ENCODE measurements at regions not wholly inside any gene's neighbourhood (a gene's known extent, or its start where the extent isn't known, plus 50 kb on each side); places are given as distances from the start of the nearest gene placed in this dataset.

DNA sequence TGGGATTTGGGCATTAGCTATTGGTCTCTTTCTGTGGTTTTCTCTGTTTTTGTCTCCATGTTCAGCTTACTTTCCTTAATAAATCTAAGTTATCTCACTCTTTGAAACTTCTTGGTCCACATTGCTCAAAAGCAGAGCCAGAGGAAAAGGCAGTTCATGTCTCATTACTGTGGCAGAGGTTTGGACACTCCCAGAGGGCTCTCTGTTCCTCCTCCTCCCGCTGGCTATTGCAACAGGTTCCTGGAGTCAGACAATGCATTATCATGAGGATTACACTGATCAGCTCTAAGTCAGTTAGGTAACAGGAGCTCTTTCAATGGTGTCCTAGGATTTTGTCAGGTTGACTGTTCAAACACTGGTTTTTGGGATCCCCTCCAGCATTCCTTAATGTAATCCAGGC, 298.8 kb downstream of the NDFIP2 start:
- H3K36me3 Mint-ChIP-seq, result no peaks in the 10 kb centered on the region
- peaks cover 59% of the 10 kb centered on the region for H3K4me1 Mint-ChIP-seq
- no peak for DNase-seq (ENCODE audit: low spot score in 2 of 2, unreplicated experiment in 2 of 2)
- no peaks in the 10 kb centered on the region for H3K9me3 Mint-ChIP-seq
- no peaks in the 10 kb centered on the region for H3K27me3 Mint-ChIP-seq (ENCODE audit: low read depth)
- H3K27ac Mint-ChIP-seq, result peak overlapping the region; percentile 87
- no peak for TF ChIP-seq CTCF (IDR thresholded peaks at IDR 0.05; ENCODE audit: unreplicated experiment)
- no peak overlapping the region for H3K4me3 Mint-ChIP-seq

DNA sequence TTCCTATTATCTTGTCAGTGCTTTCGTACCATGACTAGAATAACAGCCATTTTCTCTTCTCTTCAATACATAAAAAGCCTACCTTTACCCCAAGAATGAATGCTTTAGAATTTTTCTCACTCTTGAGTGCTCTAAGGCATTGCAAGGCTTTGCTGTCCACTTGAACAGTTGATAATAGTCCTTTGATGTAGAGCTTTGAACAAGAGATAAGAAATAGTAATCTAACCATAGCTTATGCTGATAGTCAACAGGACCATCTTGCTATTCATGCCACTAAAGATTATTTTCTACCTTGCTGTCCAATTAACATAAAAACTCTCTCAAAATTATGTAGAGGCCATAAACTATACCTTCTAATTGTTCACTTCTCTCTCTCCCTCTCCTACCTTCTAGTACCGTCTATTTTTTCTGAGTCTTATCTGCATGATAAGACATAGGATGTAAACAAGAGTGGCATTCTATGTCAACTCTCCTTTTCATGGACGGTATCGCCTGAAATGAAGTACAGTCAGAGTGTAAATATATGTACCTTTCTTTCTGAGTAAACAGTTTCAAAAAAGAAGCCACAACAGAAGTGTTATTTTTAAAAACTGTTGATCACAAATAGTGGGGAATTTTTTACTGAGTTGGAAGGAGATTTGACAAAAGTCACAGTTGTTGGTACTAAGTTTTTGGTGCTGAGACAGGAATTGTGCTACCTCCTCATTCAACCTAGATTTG, 297.9 kb downstream of the NDFIP2 start:
- Mint-ChIP-seq H3K4me3 (no peak overlapping the region), H3K27me3 (ENCODE audit: low read depth) (no peaks in the 10 kb centered on the region), H3K9me3 (no peaks in the 10 kb centered on the region), H3K36me3 (no peaks in the 10 kb centered on the region), H3K27ac (peak overlapping the region; percentile 22), H3K4me1 (peaks cover 64% of the 10 kb centered on the region)
- no peak for TF ChIP-seq CTCF (IDR thresholded peaks at IDR 0.05; ENCODE audit: unreplicated experiment)
- DNase-seq (ENCODE audit: low spot score in 2 of 2, unreplicated experiment in 2 of 2), result no peak

DNA sequence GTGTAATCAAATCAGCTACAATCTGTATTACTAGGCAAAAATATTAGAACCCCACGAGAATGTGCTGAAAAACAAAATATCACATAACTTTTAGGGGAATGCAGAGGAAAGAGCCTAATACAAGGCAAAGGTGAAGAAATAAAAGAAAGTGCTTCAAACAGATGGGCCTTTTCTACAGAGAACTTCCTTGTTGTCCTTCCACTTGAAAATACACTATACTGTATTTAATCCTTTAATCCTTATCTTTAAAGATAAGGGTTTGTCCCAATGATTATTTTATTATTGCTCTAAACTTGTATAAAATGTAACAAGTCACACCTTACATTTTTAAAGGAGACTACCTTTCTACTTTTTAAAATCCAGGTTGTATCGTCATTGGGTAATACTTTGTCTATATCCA, 296.5 kb downstream of the NDFIP2 start:
- Mint-ChIP-seq H3K27ac (no peak overlapping the region), H3K4me1 (peaks cover 56% of the 10 kb centered on the region), H3K4me3 (no peak overlapping the region), H3K9me3 (no peaks in the 10 kb centered on the region), H3K27me3 (ENCODE audit: low read depth) (no peaks in the 10 kb centered on the region), H3K36me3 (no peaks in the 10 kb centered on the region)
- no peak for TF ChIP-seq CTCF (IDR thresholded peaks at IDR 0.05; ENCODE audit: unreplicated experiment)
- DNase-seq (ENCODE audit: low spot score in 2 of 2, unreplicated experiment in 2 of 2), result no peak

GRCh38 chr13:79776531-79777295, 295.8 kb downstream of the NDFIP2 start:
- Mint-ChIP-seq H3K36me3 (peaks cover 1% of the 10 kb centered on the region), H3K27me3 (ENCODE audit: low read depth) (no peaks in the 10 kb centered on the region), H3K27ac (peak overlapping the region; percentile 69), H3K4me3 (no peak overlapping the region), H3K4me1 (peaks cover 49% of the 10 kb centered on the region), H3K9me3 (peaks cover under 1% of the 10 kb centered on the region)
- no peak for DNase-seq (ENCODE audit: low spot score in 2 of 2, unreplicated experiment in 2 of 2)
- TF ChIP-seq CTCF (IDR thresholded peaks at IDR 0.05; ENCODE audit: unreplicated experiment), result no peak

DNA sequence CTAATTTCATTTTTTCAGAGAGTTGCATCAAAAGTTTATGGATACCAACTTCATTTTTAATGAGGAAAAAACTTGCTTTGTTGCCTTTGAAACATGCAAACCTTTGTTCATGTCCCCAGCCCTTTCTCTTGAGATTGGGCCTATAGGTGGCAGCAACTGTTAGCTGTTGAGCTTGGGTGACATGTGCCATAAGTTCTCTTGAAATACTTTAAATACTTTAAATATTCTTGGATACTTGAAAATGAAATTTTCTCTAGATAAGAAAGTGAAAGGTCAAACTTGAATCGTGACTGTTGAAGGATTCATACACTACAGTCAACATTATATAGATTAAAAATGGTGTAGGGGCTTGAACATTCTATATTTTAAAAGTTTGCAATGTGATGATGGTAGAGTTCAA, 294.9 kb downstream of the NDFIP2 start:
- Mint-ChIP-seq H3K4me3 (no peak overlapping the region), H3K9me3 (peaks cover 8% of the 10 kb centered on the region), H3K36me3 (peaks cover 8% of the 10 kb centered on the region), H3K4me1 (peaks cover 48% of the 10 kb centered on the region), H3K27ac (peak overlapping the region; percentile 69), H3K27me3 (ENCODE audit: low read depth) (no peaks in the 10 kb centered on the region)
- no peak for DNase-seq (ENCODE audit: low spot score in 2 of 2, unreplicated experiment in 2 of 2)
- TF ChIP-seq CTCF (IDR thresholded peaks at IDR 0.05; ENCODE audit: unreplicated experiment), result no peak
